GM12872 (cell line): ENCODE measurements at regions not wholly inside any gene's neighbourhood (a gene's known extent, or its start where the extent isn't known, plus 50 kb on each side); places are given as distances from the start of the nearest gene placed in this dataset.

ENCODE experiments used
- TF ChIP-seq, protein P1 (sequence below): IDR thresholded peaks from 3 replicates; pipeline ENCODE4 v1.5.1; 2011; ENCODE audit warnings: low read depth, mild to moderate bottlenecking, low read length, moderate library complexity; ENCODE audit not compliant: insufficient read depth

DNA sequence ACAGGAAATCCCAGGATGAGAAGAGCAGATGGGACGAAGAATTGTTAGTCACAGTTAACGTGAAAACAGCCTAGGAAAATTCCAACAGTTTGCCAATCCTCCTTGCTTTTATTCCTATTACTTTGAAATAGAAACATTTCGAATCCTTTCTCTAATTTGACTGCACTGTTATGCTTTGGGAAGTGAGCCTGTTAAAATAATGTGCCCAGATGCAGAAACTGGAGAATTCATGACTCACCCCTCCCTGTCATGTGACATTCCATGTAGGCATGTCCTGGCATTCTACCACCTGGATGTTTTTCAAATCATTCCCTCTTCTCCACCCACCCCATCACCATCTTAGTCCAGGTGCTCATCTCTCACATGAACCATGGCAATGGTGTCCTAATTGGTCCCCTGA, 107.3 kb downstream of the MINAR1 start:
- TF ChIP-seq, protein P1, sequence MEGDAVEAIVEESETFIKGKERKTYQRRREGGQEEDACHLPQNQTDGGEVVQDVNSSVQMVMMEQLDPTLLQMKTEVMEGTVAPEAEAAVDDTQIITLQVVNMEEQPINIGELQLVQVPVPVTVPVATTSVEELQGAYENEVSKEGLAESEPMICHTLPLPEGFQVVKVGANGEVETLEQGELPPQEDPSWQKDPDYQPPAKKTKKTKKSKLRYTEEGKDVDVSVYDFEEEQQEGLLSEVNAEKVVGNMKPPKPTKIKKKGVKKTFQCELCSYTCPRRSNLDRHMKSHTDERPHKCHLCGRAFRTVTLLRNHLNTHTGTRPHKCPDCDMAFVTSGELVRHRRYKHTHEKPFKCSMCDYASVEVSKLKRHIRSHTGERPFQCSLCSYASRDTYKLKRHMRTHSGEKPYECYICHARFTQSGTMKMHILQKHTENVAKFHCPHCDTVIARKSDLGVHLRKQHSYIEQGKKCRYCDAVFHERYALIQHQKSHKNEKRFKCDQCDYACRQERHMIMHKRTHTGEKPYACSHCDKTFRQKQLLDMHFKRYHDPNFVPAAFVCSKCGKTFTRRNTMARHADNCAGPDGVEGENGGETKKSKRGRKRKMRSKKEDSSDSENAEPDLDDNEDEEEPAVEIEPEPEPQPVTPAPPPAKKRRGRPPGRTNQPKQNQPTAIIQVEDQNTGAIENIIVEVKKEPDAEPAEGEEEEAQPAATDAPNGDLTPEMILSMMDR = no peak

DNA sequence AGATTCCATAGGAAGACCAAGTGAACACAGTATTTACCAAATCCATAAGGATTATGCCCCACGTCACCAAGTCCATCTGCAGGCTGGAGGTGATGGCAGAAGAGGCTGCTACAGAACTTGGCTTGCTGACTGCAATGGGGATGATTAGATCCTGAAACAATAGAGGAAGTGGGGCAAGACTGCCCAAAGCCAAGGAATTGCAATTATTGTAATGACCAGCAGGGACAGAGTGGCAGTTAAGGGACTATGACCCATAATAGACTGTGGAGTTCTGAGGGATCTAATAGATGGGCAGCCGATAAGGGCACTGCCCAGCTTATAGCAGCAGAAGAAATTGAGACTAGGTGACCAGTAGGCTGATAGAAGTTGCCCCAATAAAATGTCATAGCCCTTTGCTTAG, 108.4 kb downstream of the MINAR1 start:
- TF ChIP-seq, protein P1 = no peak

DNA sequence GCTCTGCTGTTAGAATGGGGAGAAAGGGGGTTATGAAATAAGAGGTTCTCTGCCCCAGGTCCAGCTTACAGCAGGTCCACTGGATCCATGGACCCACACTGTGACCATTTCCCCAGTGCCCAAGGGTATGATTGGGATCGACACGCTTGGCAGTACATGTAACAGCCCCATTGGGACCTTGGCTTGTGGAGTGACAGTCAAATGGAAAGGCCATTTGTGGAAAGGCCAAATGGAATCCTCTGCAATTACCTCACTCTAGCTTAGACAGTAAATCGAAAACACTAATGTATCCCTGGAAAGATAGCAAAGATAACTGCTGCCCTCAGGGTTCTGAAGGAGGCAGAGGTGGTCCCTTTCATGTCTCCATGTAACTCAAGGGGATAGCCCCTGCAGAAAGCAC, 109.1 kb downstream of the MINAR1 start:
- TF ChIP-seq, protein P1 = no peak

DNA sequence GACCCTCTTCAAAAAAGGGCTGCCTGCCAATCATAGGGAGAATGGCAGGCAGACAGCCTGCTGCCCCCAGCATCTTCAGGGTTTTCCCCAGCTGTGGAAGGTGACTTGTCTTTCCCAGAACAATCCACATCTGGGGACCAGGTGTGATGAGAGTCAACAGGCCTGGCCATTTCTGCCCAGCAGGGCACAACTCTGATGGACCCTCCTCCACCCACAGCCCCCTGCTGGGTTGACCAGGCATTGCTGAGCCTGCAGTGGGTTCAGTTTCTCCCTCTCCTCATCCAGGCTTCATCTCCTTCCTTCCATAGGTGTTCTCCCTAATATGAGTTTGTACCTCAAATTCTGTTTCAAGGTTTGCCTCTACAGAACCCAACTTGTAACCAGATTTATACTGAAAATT, 111.0 kb downstream of the MINAR1 start:
- TF ChIP-seq, protein P1 = peak; percentile 42; the same call in 1 of the 3 replicates

DNA sequence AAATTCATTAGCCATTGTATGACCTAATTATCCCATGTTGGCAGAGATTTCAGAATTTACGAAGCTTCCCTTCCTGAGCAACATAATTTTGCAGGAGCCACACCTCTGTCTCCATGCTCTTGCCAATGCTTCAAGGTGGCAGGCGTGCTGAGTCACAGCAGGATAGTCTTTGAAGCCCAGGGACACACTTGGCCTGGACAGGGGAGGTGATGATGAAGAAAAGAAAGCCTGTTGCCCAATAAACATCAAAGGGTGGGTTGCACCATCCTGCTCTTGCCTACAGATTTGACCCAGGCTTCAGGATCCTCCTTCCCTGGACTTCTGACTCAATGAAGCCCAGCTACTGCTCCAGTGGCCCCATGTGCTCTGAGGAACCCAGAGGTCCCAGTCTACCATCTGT, 117.1 kb downstream of the MINAR1 start:
- TF ChIP-seq, protein P1 = no peak

DNA sequence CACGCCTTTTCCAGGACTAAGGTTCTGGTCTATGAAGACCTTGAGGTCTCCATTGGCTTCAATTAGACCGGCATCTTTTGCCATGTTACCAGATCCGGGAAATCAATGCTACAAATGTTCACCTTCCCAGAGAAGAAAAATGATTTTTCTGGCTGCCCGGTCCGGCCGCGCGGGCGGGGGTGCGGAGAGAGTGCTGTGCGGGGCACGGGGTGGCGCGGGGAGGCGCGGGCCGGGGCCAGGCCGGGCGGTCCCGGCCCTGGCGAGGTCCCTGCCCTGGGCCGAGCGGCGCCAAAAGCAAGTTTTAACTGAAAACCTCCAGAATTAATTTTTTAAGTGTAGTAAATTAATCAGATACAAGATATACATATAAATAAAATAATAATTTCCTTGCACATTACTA, 128.2 kb downstream of the MINAR1 start:
- TF ChIP-seq, protein P1 = no peak

DNA sequence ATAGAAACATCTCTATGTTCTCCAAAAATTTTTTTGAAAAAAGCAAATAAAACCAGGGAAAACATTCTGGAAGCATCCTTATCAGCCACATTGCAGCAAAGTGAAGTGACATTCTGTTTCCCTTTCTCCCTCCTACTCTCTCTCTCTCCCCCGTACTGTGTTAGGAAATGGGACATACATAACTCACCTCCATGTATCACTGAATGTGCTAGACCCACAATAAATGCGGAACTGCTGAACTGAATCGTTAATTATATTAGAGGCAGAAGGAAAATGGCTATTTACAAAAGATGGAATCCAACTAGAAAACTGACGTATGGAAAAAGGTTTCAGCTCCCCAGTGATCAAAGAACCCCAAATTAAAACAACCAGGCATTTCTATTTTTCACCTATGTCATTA, 129.8 kb downstream of the MINAR1 start:
- TF ChIP-seq, protein P1 = no peak

DNA sequence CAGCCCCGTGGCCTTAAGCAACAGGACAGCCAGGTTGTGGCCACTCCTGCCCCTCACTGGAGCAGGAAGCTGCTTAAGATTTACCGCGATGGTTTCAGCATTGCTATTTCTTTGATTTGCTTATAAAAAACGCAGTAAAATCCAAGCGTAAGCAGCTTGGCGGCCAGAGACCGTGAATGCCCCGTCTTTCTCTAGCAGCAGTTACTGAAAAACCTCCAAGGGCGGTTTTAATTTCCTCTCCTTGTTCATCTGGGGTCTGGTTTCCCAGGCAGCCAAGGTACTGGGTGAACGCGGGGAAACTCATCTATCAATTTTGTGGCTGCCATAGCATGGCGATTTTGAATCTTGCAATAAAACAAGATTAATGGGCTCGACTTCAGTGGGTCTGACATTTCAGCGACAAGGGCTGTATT, 130.3 kb downstream of the MINAR1 start:
- TF ChIP-seq, protein P1 = no peak
